Smooth muscle cell (in vitro differentiated cells): ENCODE measurements at regions not wholly inside any gene's neighbourhood (a gene's known extent, or its start where the extent isn't known, plus 50 kb on each side); places are given as distances from the start of the nearest gene placed in this dataset.

ENCODE experiments used
- DNase-seq: peaks from one replicate; lab custom pipeline; 2025; ENCODE audit not compliant: unreplicated experiment; lab: John Stamatoyannopoulos, UW
- H2AFZ ChIP-seq: fragments of 200-600 bp; sonication (generic); 2 replicates; pipeline ENCODE4 v1.6.0; 2016; ENCODE audit warnings: antibody characterized with exemption, low read depth, mild to moderate bottlenecking
- H3F3A ChIP-seq: fragments of 200-600 bp; sonication (generic); 2 replicates; pipeline ENCODE4 v1.6.0; 2017; ENCODE audit warnings: antibody characterized with exemption, low read depth
- H3K27ac ChIP-seq: fragments of 200-600 bp; sonication (generic); 2 replicates; pipeline ENCODE4 v1.5.1; 2016; ENCODE audit warnings: low read depth, mild to moderate bottlenecking
- H3K27me3 ChIP-seq: fragments of 200-600 bp; sonication (generic); 2 replicates; pipeline ENCODE4 v1.6.1; 2016; ENCODE audit warnings: low read depth, mild to moderate bottlenecking
- H3K36me3 ChIP-seq: fragments of 200-600 bp; sonication (generic); 2 replicates; pipeline ENCODE4 v1.5.1; 2016; ENCODE audit warnings: low read depth
- H3K4me1 ChIP-seq: fragments of 200-600 bp; sonication (generic); 2 replicates; pipeline ENCODE4 v1.5.1; 2016; ENCODE audit warnings: low read depth
- H3K4me2 ChIP-seq: fragments of 200-600 bp; sonication (generic); 2 replicates; pipeline ENCODE4 v1.6.0; 2016; ENCODE audit warnings: mild to moderate bottlenecking
- H3K4me3 ChIP-seq: fragments of 200-600 bp; sonication (generic); 2 replicates; pipeline ENCODE4 v1.5.1; 2016; ENCODE audit warnings: mild to moderate bottlenecking
- H3K79me2 ChIP-seq: fragments of 200-600 bp; sonication (generic); 2 replicates; pipeline ENCODE4 v1.6.0; 2016; ENCODE audit warnings: low read depth, mild to moderate bottlenecking
- H3K9ac ChIP-seq: fragments of 200-600 bp; sonication (generic); 2 replicates; pipeline ENCODE4 v1.6.0; 2016; ENCODE audit warnings: low read depth
- H3K9me3 ChIP-seq: fragments of 200-600 bp; sonication (generic); replicated peaks from 2 replicates; pipeline ENCODE4 v1.5.1; 2016; ENCODE audit warnings: low read depth
- H4K20me1 ChIP-seq: fragments of 200-600 bp; sonication (generic); 2 replicates; pipeline ENCODE4 v1.6.0; 2016; ENCODE audit warnings: low read depth
- CTCF ChIP-seq: fragments of 200-600 bp; sonication (generic); IDR thresholded peaks from 2 replicates; pipeline ENCODE4 v1.5.1; 2017; ENCODE audit warnings: borderline replicate concordance, mild to moderate bottlenecking, antibody characterized with exemption; ENCODE audit not compliant: insufficient read depth, poor library complexity, severe bottlenecking
- WGBS: methylation state at CpG from one replicate; pipeline ENCODE4 v1.1.7; 2016; ENCODE audit warnings: low lambda C conversion rate; 5-methylcytosine and 5-hydroxymethylcytosine counted together

GRCh38 chr9:96082516-96083232 is 207.2 kb downstream of the ERCC6L2 start:
- no peak overlapping the region for H3K9ac ChIP-seq
- H3K36me3 ChIP-seq = no peaks in the 10 kb centered on the region
- no peaks in the 10 kb centered on the region for H3K4me1 ChIP-seq
- H3K4me3 ChIP-seq = no peak overlapping the region
- TF ChIP-seq CTCF = no peak
- H4K20me1 ChIP-seq = no peaks in the 10 kb centered on the region
- no peak overlapping the region for H2AFZ ChIP-seq
- H3F3A ChIP-seq = peaks cover 8% of the 10 kb centered on the region
- H3K27me3 ChIP-seq = peaks cover 12% of the 10 kb centered on the region
- no peaks in the 10 kb centered on the region for H3K79me2 ChIP-seq
- H3K9me3 ChIP-seq = no peaks in the 10 kb centered on the region
- H3K27ac ChIP-seq = no peak overlapping the region
- 73% methylated on average over 15 of the region's 15 CpGs for WGBS
- no peak for DNase-seq
- H3K4me2 ChIP-seq = no peak overlapping the region

- 89% methylated on average over 8 of the region's 8 CpGs for WGBS
- no peak for DNase-seq
- Histone ChIP-seq H3K4me3 (no peak overlapping the region), H2AFZ (no peak overlapping the region), H4K20me1 (no peaks in the 10 kb centered on the region), H3K79me2 (no peaks in the 10 kb centered on the region), H3K9me3 (no peaks in the 10 kb centered on the region), H3K4me1 (no peaks in the 10 kb centered on the region), H3K27me3 (no peaks in the 10 kb centered on the region), H3K27ac (no peak overlapping the region), H3K9ac (no peak overlapping the region), H3K36me3 (no peaks in the 10 kb centered on the region), H3K4me2 (no peak overlapping the region), H3F3A (peaks cover 8% of the 10 kb centered on the region)
- no peak for TF ChIP-seq CTCF
These were observed 204.9 kb downstream of the ERCC6L2 start for GRCh38 chr9:96080364-96080763.

- no peak for DNase-seq
- H3K36me3 ChIP-seq = no peaks in the 10 kb centered on the region
- no peak for TF ChIP-seq CTCF
- H3K4me2 ChIP-seq = no peak overlapping the region
- H3K27ac ChIP-seq = no peak overlapping the region
- no peaks in the 10 kb centered on the region for H4K20me1 ChIP-seq
- no peak overlapping the region for H3K4me3 ChIP-seq
- no peaks in the 10 kb centered on the region for H3K4me1 ChIP-seq
- H3K9ac ChIP-seq = no peak overlapping the region
- H3K79me2 ChIP-seq = no peaks in the 10 kb centered on the region
- H3K9me3 ChIP-seq = no peaks in the 10 kb centered on the region
- no peak overlapping the region for H2AFZ ChIP-seq
- no peaks in the 10 kb centered on the region for H3K27me3 ChIP-seq
- 94% methylated on average over 6 of the region's 6 CpGs for WGBS
- H3F3A ChIP-seq = peaks cover 8% of the 10 kb centered on the region
These were observed 204.3 kb downstream of the ERCC6L2 start for GRCh38 chr9:96079779-96080178.

- no peaks in the 10 kb centered on the region for H3K4me1 ChIP-seq
- no peaks in the 10 kb centered on the region for H3K79me2 ChIP-seq
- no peaks in the 10 kb centered on the region for H3K27me3 ChIP-seq
- H3K9ac ChIP-seq = no peak overlapping the region
- no peak overlapping the region for H3K4me3 ChIP-seq
- no peaks in the 10 kb centered on the region for H3K36me3 ChIP-seq
- 71% methylated on average over 4 of the region's 4 CpGs for WGBS
- H3K9me3 ChIP-seq = no peaks in the 10 kb centered on the region
- no peak overlapping the region for H3K27ac ChIP-seq
- no peaks in the 10 kb centered on the region for H4K20me1 ChIP-seq
- H3F3A ChIP-seq = peaks cover 3% of the 10 kb centered on the region
- no peak overlapping the region for H2AFZ ChIP-seq
- H3K4me2 ChIP-seq = peak overlapping the region; percentile 5
- no peak for TF ChIP-seq CTCF
- DNase-seq = no peak
These were observed 203.5 kb downstream of the ERCC6L2 start for GRCh38 chr9:96078897-96079490.
